Astrocyte (in vitro differentiated cells and primary cell): ENCODE measurements at regions not wholly inside any gene's neighbourhood (a gene's known extent, or its start where the extent isn't known, plus 50 kb on each side); places are given as distances from the start of the nearest gene placed in this dataset.

ENCODE experiments used
- DNase-seq: peaks from one replicate; pipeline ENCODE4 v3.0.0-alpha.2; 2010; ENCODE audit warnings: low read depth
- FAIRE-seq: peaks from 2 replicates; lab custom pipeline; 2011; peaks lifted over from hg19 to GRCh38; lab: Jason Lieb, UNC
- H2AFZ ChIP-seq: 2 replicates; pipeline ENCODE4 v1.6.0; 2012; ENCODE audit warnings: low read depth, low read length, inconsistent platforms
- H3K27ac ChIP-seq: 2 replicates; pipeline ENCODE4 v1.5.1; 2011; ENCODE audit warnings: low read depth, low read length, inconsistent platforms
- H3K27me3 ChIP-seq: 2 replicates; pipeline ENCODE4 v1.6.0; 2011; ENCODE audit warnings: low read length, inconsistent platforms; ENCODE audit not compliant: insufficient read depth
- H3K36me3 ChIP-seq: 2 replicates; pipeline ENCODE4 v1.5.1; 2011; ENCODE audit warnings: low read length, inconsistent platforms; ENCODE audit not compliant: insufficient read depth
- H3K4me1 ChIP-seq: 2 replicates; pipeline ENCODE4 v1.5.1; 2011; ENCODE audit warnings: low read length, inconsistent platforms; ENCODE audit not compliant: insufficient read depth
- H3K4me2 ChIP-seq: 2 replicates; pipeline ENCODE4 v1.6.0; 2012; ENCODE audit warnings: low read length, inconsistent platforms
- H3K4me3 ChIP-seq: 2 replicates; pipeline ENCODE4 v1.5.1; 2011; ENCODE audit warnings: low read depth, mild to moderate bottlenecking, low read length, inconsistent platforms; ENCODE audit not compliant: insufficient read depth
- H3K79me2 ChIP-seq: 2 replicates; pipeline ENCODE4 v1.6.0; 2012; ENCODE audit warnings: mild to moderate bottlenecking, low read length, inconsistent platforms; ENCODE audit not compliant: insufficient read depth
- H3K9ac ChIP-seq: 2 replicates; pipeline ENCODE4 v1.6.0; 2012; ENCODE audit warnings: mild to moderate bottlenecking, low read length, inconsistent platforms
- H3K9me3 ChIP-seq: 2 replicates; pipeline ENCODE4 v1.5.1; 2012; ENCODE audit warnings: low read depth, mild to moderate bottlenecking, low read length, inconsistent platforms; ENCODE audit not compliant: insufficient read depth
- H4K20me1 ChIP-seq: 2 replicates; pipeline ENCODE4 v1.6.0; 2012; ENCODE audit warnings: low read length, inconsistent platforms; ENCODE audit not compliant: insufficient read depth
- H3K27ac Mint-ChIP-seq: one replicate; pipeline ENCODE4 v1.8.0; 2021; ENCODE audit warnings: mild to moderate bottlenecking, mixed read lengths; ENCODE audit not compliant: unreplicated experiment
- H3K27me3 Mint-ChIP-seq: one replicate; pipeline ENCODE4 v1.8.0; 2021; ENCODE audit warnings: low read depth, mixed read lengths; ENCODE audit not compliant: unreplicated experiment
- H3K36me3 Mint-ChIP-seq: one replicate; pipeline ENCODE4 v1.8.0; 2021; ENCODE audit warnings: low read depth, mixed read lengths; ENCODE audit not compliant: unreplicated experiment
- H3K4me1 Mint-ChIP-seq: one replicate; pipeline ENCODE4 v1.8.0; 2021; ENCODE audit warnings: low read depth, mixed read lengths; ENCODE audit not compliant: unreplicated experiment
- H3K4me3 Mint-ChIP-seq: one replicate; pipeline ENCODE4 v1.8.0; 2021; ENCODE audit warnings: mild to moderate bottlenecking, moderate library complexity, mixed read lengths; ENCODE audit not compliant: unreplicated experiment
- H3K9me3 Mint-ChIP-seq: one replicate; pipeline ENCODE4 v1.8.0; 2021; ENCODE audit warnings: mild to moderate bottlenecking, mixed read lengths; ENCODE audit not compliant: unreplicated experiment
- EZH2 ChIP-seq: IDR thresholded peaks from 2 replicates; pipeline ENCODE4 v1.6.1; 2012; ENCODE audit warnings: mild to moderate bottlenecking, low read length, inconsistent platforms; ENCODE audit not compliant: insufficient read depth
- TF ChIP-seq, protein P1 (sequence below): IDR thresholded peaks from 2 replicates; pipeline ENCODE4 v1.5.1; 2011; ENCODE audit warnings: low read depth, mild to moderate bottlenecking, inconsistent platforms, low read length, moderate library complexity; ENCODE audit not compliant: insufficient read depth

GRCh38 chr6:71419217-71420094 is 130.8 kb downstream of the OGFRL1 start:
- Histone ChIP-seq H3K27ac (peak overlapping the region; percentile 90), H3K4me2 (peak overlapping the region; percentile 98), H3K4me1 (peaks cover 3% of the 10 kb centered on the region), H4K20me1 (peaks cover 15% of the 10 kb centered on the region), H3K9ac (peak overlapping the region; percentile 97), H3K79me2 (peaks cover 62% of the 10 kb centered on the region), H3K9me3 (no peaks in the 10 kb centered on the region), H3K36me3 (peaks cover 26% of the 10 kb centered on the region), H3K27me3 (no peaks in the 10 kb centered on the region), H2AFZ (peak overlapping the region; percentile 87), H3K4me3 (peak overlapping the region; percentile 95)
- no peak for TF ChIP-seq EZH2
- TF ChIP-seq, protein P1, sequence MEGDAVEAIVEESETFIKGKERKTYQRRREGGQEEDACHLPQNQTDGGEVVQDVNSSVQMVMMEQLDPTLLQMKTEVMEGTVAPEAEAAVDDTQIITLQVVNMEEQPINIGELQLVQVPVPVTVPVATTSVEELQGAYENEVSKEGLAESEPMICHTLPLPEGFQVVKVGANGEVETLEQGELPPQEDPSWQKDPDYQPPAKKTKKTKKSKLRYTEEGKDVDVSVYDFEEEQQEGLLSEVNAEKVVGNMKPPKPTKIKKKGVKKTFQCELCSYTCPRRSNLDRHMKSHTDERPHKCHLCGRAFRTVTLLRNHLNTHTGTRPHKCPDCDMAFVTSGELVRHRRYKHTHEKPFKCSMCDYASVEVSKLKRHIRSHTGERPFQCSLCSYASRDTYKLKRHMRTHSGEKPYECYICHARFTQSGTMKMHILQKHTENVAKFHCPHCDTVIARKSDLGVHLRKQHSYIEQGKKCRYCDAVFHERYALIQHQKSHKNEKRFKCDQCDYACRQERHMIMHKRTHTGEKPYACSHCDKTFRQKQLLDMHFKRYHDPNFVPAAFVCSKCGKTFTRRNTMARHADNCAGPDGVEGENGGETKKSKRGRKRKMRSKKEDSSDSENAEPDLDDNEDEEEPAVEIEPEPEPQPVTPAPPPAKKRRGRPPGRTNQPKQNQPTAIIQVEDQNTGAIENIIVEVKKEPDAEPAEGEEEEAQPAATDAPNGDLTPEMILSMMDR = no peak
- Mint-ChIP-seq H3K4me3 (peak overlapping the region; percentile 95), H3K36me3 (peaks cover 9% of the 10 kb centered on the region), H3K4me1 (peaks cover 11% of the 10 kb centered on the region), H3K27me3 (no peaks in the 10 kb centered on the region), H3K27ac (peak overlapping the region; percentile 84), H3K9me3 (peaks cover 2% of the 10 kb centered on the region)
- FAIRE-seq (no peak), DNase-seq (no peak)

- Histone ChIP-seq H3K9ac (peak overlapping the region; percentile 97), H3K27ac (peak overlapping the region; percentile 90), H3K4me1 (peaks cover under 1% of the 10 kb centered on the region), H3K4me2 (peak overlapping the region; percentile 98), H3K9me3 (no peaks in the 10 kb centered on the region), H3K27me3 (no peaks in the 10 kb centered on the region), H3K79me2 (peaks cover 54% of the 10 kb centered on the region), H2AFZ (peak overlapping the region; percentile 87), H3K36me3 (peaks cover 20% of the 10 kb centered on the region), H3K4me3 (peak overlapping the region; percentile 95), H4K20me1 (peaks cover 15% of the 10 kb centered on the region)
- Mint-ChIP-seq H3K4me3 (peak overlapping the region; percentile 95), H3K27ac (no peak overlapping the region), H3K9me3 (peaks cover 2% of the 10 kb centered on the region), H3K4me1 (peaks cover 5% of the 10 kb centered on the region), H3K27me3 (no peaks in the 10 kb centered on the region), H3K36me3 (peaks cover 6% of the 10 kb centered on the region)
- TF ChIP-seq EZH2 = no peak
- TF ChIP-seq, protein P1 = no peak
- FAIRE-seq (no peak), DNase-seq (no peak)
Measured at GRCh38 chr6:71420095-71420692, 131.6 kb downstream of the OGFRL1 start.
